ENCODE measurements at regions not wholly inside any gene's neighbourhood (a gene's known extent, or its start where the extent isn't known, plus 50 kb on each side); places are given as distances from the start of the nearest gene placed in this dataset.

GRCh38 chr19:7410946-7411345, 62.2 kb downstream of the ARHGEF18 start:
- TF ChIP-seq POLR2A (IDR thresholded peaks at IDR 0.05), result no peak
- TF ChIP-seq CTCF (IDR thresholded peaks at IDR 0.05), result no peak
- no peak for TF ChIP-seq EP300 (IDR thresholded peaks at IDR 0.05)

Data from stomach (tissue), 4 donors.